Heart left ventricle (tissue), 13 donors: ENCODE measurements at regions not wholly inside any gene's neighbourhood (a gene's known extent, or its start where the extent isn't known, plus 50 kb on each side); places are given as distances from the start of the nearest gene placed in this dataset.

ENCODE experiments used
- POLR2A ChIP-seq, 2 donors: fragments of 450-650 bp; IDR thresholded peaks; one replicate each; pipeline ENCODE4 v1.6.1; 2017; ENCODE audit warnings: antibody characterized with exemption in 2 of 2, mild to moderate bottlenecking in 2 of 2, moderate library complexity in 2 of 2
- TF ChIP-seq, protein P1 (sequence below), 12 donors: fragments of 200-600 bp; sonication (generic) in 4 of 12; IDR thresholded peaks; one replicate each; pipeline versions ENCODE4 v1.5.0 to v1.8.0; 2018 to 2022; ENCODE audit warnings: antibody characterized with exemption in 12 of 12, mild to moderate bottlenecking in 5 of 12
- donor health status: ischemic (EF 13 %, LVEDD 7.1; RV severe dilation, severe dysfunction).
- donor health status: DM: no; HTN: yes; CAD: no.
- donor health status: DM: no; HTN: no; CAD: no.
- donor health status: ischemic (EF 25% LVEDD 6.9; RV normal size, moderate dysfunction).
- donor health status: ischemic (EF 25% LVEDD 5.7; RV mildly dilated, moderate dysfunction).
- donor health status: ischemic (EF 35%, LVEDD 5.7; RV mildly dilated, moderate dysfunction).
- donor health status: nonischemic (EF 11% LVEDD 7.7; RV severe dilation, severe dysfunction).
- donor health status: DM: yes; HTN: yes; CAD: no.
- donor health status: PGD.
- donor health status: ischemic (EF 29% LVEDD 5.4; RV normal size, mild dysfunction).
- donor health status: nonischemic (EF 23%, LVEDD 6.1; RV moderate dilation, normal function).

DNA sequence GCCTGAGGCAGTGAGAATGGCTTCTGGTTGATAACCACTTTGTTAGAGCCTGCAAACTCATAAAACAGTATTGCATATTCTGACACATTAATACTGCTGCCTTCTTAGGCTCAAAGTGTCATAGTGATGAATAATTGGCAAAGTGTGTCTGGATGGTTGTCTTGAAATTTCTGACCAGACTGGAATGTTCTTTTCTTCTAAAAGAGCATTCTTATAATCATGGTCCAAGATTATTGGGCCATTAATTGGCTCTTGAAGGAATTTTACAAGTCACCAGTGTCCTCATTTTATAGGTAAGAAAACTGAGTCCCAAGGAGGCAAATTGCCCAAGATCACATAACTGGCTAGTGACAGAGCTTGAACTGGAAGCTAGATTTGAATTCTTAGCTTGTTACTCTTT lies 111.7 kb downstream of the PCSK1 start:
- TF ChIP-seq, protein P1, sequence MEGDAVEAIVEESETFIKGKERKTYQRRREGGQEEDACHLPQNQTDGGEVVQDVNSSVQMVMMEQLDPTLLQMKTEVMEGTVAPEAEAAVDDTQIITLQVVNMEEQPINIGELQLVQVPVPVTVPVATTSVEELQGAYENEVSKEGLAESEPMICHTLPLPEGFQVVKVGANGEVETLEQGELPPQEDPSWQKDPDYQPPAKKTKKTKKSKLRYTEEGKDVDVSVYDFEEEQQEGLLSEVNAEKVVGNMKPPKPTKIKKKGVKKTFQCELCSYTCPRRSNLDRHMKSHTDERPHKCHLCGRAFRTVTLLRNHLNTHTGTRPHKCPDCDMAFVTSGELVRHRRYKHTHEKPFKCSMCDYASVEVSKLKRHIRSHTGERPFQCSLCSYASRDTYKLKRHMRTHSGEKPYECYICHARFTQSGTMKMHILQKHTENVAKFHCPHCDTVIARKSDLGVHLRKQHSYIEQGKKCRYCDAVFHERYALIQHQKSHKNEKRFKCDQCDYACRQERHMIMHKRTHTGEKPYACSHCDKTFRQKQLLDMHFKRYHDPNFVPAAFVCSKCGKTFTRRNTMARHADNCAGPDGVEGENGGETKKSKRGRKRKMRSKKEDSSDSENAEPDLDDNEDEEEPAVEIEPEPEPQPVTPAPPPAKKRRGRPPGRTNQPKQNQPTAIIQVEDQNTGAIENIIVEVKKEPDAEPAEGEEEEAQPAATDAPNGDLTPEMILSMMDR (IDR thresholded peaks at IDR 0.05), result no peak
- TF ChIP-seq POLR2A (IDR thresholded peaks at IDR 0.05), result no peak
